ENCODE measurements at regions not wholly inside any gene's neighbourhood (a gene's known extent, or its start where the extent isn't known, plus 50 kb on each side); places are given as distances from the start of the nearest gene placed in this dataset.

DNA sequence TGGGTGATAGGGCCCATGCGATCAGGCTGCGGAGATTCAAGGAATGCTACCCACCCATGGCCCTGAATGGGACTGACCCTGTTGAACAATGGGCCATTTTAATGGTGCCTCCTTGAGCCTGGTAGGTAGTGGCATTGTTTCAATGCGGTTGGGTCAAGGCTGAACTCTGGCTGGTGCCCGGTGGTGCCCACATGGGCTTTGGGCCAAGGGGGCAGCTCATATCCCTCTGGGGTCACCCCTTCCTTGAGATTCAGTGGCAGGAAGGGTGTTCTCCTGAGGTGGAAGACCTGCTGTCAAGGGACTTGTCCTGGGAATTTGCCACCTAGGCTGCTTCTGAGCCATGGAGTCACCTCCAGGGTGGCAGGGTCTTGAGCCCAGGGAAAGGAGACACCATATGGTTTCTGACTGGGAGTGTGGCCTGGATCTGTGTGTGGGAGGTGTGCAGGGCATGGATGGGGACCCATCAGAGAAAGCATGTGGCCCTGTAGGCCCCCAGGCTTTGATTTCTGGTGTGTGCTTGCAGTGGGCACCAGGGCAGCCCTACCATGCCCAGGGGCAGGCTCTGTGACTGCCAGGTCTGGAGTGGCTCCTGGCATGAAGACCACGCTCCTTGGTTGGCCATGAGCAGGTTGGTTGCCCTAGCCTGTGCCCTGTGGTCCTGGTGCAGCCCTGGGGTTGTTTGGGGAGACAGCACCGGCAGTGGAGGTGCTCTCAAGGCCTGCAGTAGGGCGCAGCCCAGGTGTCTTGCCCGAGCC, 199.9 kb downstream of the UBE3A start:
- no peak overlapping the region for H3K4me3 ChIP-seq (ENCODE audit: low read length)
- H3K4me1 ChIP-seq (ENCODE audit: control insufficient read depth, insufficient read depth, low read length): no peaks in the 10 kb centered on the region
- H3K36me3 ChIP-seq (ENCODE audit: control insufficient read depth, insufficient read depth, low read length): no peaks in the 10 kb centered on the region
- no peaks in the 10 kb centered on the region for H3K27me3 ChIP-seq (ENCODE audit: control insufficient read depth, insufficient read depth, low read length)
- H3K27ac ChIP-seq (ENCODE audit: low read depth, low read length): no peak overlapping the region
- H3K9ac ChIP-seq (ENCODE audit: low read length): no peak overlapping the region

DNA sequence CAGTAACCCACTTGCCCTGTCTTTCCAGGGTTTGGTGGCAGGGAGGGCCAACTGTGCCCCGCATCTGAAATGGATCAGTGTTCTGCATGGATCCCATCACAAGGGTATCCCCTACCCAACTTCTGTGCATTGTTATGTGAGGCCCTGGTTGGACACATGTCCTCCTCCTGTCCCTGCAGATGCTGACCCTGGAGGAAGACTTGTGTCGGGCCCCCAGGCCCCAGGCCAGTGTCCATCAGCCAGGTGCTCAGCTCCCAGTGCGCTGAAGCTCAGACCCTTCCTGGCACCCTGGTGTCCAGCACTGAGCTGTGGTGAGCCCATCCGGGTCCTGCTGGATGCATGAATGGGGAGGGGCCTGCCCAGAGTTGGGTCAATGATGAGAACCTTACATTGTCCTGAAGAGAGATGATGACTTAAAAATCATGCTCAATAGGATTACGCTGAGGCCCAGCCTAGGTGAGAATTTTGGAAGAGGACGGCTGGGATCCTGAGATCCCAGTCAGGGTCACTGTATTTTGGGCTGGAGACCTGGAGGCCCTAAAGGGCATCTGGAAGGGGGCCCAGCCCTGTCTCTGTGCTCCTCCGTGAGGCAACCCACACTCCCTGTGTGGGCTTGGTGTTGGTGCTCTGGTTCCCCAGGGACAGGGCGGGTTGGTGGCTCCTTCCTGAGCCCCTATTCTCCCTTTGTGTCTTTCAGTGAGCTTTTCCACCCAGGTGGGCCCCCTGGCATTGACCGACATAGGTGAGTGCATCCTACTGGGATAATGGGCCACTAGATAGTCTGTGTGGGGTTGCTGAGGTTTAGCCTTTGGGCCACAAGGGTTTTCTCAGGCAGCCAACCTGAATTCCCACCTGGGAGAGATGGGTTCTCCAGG, 199.1 kb downstream of the UBE3A start:
- no peak overlapping the region for H3K9ac ChIP-seq (ENCODE audit: low read length)
- no peak overlapping the region for H3K27ac ChIP-seq (ENCODE audit: low read depth, low read length)
- H3K27me3 ChIP-seq (ENCODE audit: control insufficient read depth, insufficient read depth, low read length): no peaks in the 10 kb centered on the region
- H3K4me1 ChIP-seq (ENCODE audit: control insufficient read depth, insufficient read depth, low read length): no peaks in the 10 kb centered on the region
- H3K36me3 ChIP-seq (ENCODE audit: control insufficient read depth, insufficient read depth, low read length): no peaks in the 10 kb centered on the region
- no peak overlapping the region for H3K4me3 ChIP-seq (ENCODE audit: low read length)

- Histone ChIP-seq H3K4me3 (ENCODE audit: low read length) (no peak overlapping the region), H3K9ac (ENCODE audit: low read length) (no peak overlapping the region), H3K4me1 (ENCODE audit: control insufficient read depth, insufficient read depth, low read length) (no peaks in the 10 kb centered on the region), H3K36me3 (ENCODE audit: control insufficient read depth, insufficient read depth, low read length) (no peaks in the 10 kb centered on the region), H3K27ac (ENCODE audit: low read depth, low read length) (no peak overlapping the region), H3K27me3 (ENCODE audit: control insufficient read depth, insufficient read depth, low read length) (no peaks in the 10 kb centered on the region)
Observed at GRCh38 chr15:25240461-25241021, 198.3 kb downstream of the UBE3A start.

DNA sequence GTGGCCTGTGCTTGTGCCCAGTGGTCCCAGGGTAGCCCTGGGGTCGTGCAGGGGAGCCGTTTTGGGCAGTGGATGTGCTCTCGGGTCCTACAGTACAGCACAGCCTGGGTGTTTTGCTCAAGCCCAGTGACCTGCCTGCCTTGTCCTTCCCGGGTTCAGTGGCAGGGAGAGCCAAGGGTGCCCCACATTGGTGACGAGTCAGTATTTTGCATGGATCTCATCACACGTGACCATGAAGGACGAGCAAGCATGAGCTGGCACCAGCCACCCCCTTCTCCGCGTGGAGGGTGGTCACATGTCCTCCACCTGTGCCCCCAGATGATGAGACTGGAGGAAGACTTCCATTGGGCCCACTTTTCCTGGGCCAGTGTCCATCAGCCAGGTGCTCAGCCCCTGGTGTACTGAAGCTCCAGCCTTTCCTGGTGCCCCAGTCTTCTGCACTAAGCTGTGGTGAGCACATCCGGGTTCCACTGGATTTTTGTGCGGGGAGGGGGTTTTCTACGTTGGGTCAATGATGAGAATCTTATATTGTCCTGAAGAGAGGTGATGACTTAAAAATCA, 197.5 kb downstream of the UBE3A start:
- no peaks in the 10 kb centered on the region for H3K27me3 ChIP-seq (ENCODE audit: control insufficient read depth, insufficient read depth, low read length)
- no peak overlapping the region for H3K9ac ChIP-seq (ENCODE audit: low read length)
- H3K4me3 ChIP-seq (ENCODE audit: low read length): no peak overlapping the region
- no peak overlapping the region for H3K27ac ChIP-seq (ENCODE audit: low read depth, low read length)
- no peaks in the 10 kb centered on the region for H3K36me3 ChIP-seq (ENCODE audit: control insufficient read depth, insufficient read depth, low read length)
- no peaks in the 10 kb centered on the region for H3K4me1 ChIP-seq (ENCODE audit: control insufficient read depth, insufficient read depth, low read length)

- Histone ChIP-seq H3K4me3 (ENCODE audit: low read length) (no peak overlapping the region), H3K9ac (ENCODE audit: low read length) (no peak overlapping the region), H3K27ac (ENCODE audit: low read depth, low read length) (no peak overlapping the region), H3K4me1 (ENCODE audit: control insufficient read depth, insufficient read depth, low read length) (no peaks in the 10 kb centered on the region), H3K27me3 (ENCODE audit: control insufficient read depth, insufficient read depth, low read length) (no peaks in the 10 kb centered on the region), H3K36me3 (ENCODE audit: control insufficient read depth, insufficient read depth, low read length) (no peaks in the 10 kb centered on the region)
Observed at GRCh38 chr15:25242166-25242879, 196.5 kb downstream of the UBE3A start.

- no peaks in the 10 kb centered on the region for H3K36me3 ChIP-seq (ENCODE audit: control insufficient read depth, insufficient read depth, low read length)
- H3K9ac ChIP-seq (ENCODE audit: low read length): no peak overlapping the region
- H3K27ac ChIP-seq (ENCODE audit: low read depth, low read length): no peak overlapping the region
- no peaks in the 10 kb centered on the region for H3K27me3 ChIP-seq (ENCODE audit: control insufficient read depth, insufficient read depth, low read length)
- no peaks in the 10 kb centered on the region for H3K4me1 ChIP-seq (ENCODE audit: control insufficient read depth, insufficient read depth, low read length)
- no peak overlapping the region for H3K4me3 ChIP-seq (ENCODE audit: low read length)
Observed at GRCh38 chr15:25242957-25243799, 195.6 kb downstream of the UBE3A start.

GRCh38 chr15:25243800-25244097, 195.1 kb downstream of the UBE3A start:
- no peak overlapping the region for H3K4me3 ChIP-seq (ENCODE audit: low read length)
- no peaks in the 10 kb centered on the region for H3K27me3 ChIP-seq (ENCODE audit: control insufficient read depth, insufficient read depth, low read length)
- no peaks in the 10 kb centered on the region for H3K4me1 ChIP-seq (ENCODE audit: control insufficient read depth, insufficient read depth, low read length)
- no peak overlapping the region for H3K27ac ChIP-seq (ENCODE audit: low read depth, low read length)
- no peak overlapping the region for H3K9ac ChIP-seq (ENCODE audit: low read length)
- H3K36me3 ChIP-seq (ENCODE audit: control insufficient read depth, insufficient read depth, low read length): no peaks in the 10 kb centered on the region

DNA sequence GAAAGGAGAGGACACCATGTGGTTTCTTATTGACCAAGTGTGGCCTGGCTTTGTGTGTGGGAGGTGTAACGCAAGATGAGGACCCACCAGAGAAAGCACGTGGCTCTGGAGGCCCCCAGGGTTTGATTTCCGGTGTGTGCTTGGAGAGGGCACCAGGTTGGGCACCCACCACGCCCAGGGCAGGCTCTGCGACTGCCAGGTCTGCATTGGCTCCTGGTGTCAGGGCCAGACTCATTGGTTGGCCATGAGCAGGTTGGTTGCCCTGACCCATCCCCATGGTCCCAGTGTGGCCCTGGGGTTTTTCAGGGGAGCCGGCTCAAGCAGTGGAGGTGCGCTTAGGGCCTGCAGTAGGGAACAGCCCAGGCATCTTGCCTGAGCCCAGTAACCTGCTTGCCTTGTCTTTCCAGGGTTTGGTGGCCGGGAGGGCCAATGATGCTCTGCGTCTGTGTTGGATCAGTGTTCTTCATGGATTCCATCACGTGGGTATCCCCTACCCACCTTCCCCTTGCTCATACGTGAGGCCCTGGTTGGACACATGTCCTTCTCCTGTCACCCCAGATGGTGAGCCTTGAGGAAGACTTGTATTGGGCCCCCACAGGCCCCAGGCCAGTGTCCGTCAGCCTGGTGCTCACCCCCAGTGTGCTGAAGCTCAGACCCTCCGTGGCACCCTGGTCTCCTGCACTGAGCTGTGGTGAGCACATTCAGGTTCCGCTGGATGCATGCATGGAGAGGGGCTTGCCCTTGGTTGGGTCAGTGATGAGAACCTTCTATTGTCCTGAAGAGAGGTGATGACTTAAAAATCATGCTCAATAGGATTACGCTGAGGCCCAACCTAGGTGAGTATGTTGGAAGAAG, 193.9 kb downstream of the UBE3A start:
- Histone ChIP-seq H3K27me3 (ENCODE audit: control insufficient read depth, insufficient read depth, low read length) (no peaks in the 10 kb centered on the region), H3K36me3 (ENCODE audit: control insufficient read depth, insufficient read depth, low read length) (no peaks in the 10 kb centered on the region), H3K4me3 (ENCODE audit: low read length) (no peak overlapping the region), H3K9ac (ENCODE audit: low read length) (no peak overlapping the region), H3K4me1 (ENCODE audit: control insufficient read depth, insufficient read depth, low read length) (no peaks in the 10 kb centered on the region), H3K27ac (ENCODE audit: low read depth, low read length) (no peak overlapping the region)

DNA sequence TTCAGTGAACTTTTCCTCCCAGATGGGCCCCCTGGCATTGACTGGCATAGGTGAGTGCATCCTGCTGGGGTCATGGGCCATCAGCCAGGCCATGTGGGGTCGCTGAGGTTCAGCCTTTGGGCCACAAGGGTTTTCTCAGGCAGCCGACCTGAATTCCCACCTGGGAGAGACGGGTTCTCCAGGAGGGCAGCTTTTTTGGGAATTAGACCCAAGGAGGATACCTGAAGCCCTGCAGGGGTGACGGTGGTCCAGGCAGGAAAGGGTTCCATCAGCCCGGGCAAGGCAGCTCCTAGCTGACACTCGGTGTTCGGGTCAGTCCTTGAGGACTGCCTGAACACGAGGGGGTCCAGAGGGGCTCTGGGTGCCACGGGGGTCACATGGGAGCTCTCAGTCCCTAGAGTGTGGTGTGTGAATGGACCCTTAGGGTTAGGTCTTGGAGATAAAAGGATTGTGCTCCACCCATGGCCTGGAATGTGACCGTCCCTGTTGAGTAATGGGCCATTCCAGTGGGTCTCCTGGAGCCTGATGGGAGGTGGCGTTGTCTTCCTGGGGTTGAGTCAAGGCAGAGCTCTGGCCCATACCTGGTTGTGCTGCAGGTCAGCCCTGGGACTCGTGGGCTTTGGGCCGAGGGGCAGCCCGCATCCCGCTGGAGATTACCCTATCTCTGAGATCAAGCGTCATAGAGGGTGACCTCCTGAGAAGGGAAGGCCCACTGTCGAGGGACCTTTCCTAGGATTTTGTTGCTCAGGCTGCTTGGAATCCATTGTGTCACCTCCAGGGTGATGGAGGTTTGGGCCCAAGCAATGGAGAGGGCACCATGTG, 192.8 kb downstream of the UBE3A start:
- no peak overlapping the region for H3K4me3 ChIP-seq (ENCODE audit: low read length)
- no peak overlapping the region for H3K9ac ChIP-seq (ENCODE audit: low read length)
- no peaks in the 10 kb centered on the region for H3K36me3 ChIP-seq (ENCODE audit: control insufficient read depth, insufficient read depth, low read length)
- no peak overlapping the region for H3K27ac ChIP-seq (ENCODE audit: low read depth, low read length)
- no peaks in the 10 kb centered on the region for H3K4me1 ChIP-seq (ENCODE audit: control insufficient read depth, insufficient read depth, low read length)
- H3K27me3 ChIP-seq (ENCODE audit: control insufficient read depth, insufficient read depth, low read length): no peaks in the 10 kb centered on the region

GRCh38 chr15:25246641-25247406, 192.0 kb downstream of the UBE3A start:
- H3K27me3 ChIP-seq (ENCODE audit: control insufficient read depth, insufficient read depth, low read length): no peaks in the 10 kb centered on the region
- H3K36me3 ChIP-seq (ENCODE audit: control insufficient read depth, insufficient read depth, low read length): no peaks in the 10 kb centered on the region
- no peak overlapping the region for H3K4me3 ChIP-seq (ENCODE audit: low read length)
- H3K4me1 ChIP-seq (ENCODE audit: control insufficient read depth, insufficient read depth, low read length): no peaks in the 10 kb centered on the region
- H3K9ac ChIP-seq (ENCODE audit: low read length): no peak overlapping the region
- no peak overlapping the region for H3K27ac ChIP-seq (ENCODE audit: low read depth, low read length)
